ENCODE measurements at regions not wholly inside any gene's neighbourhood (a gene's known extent, or its start where the extent isn't known, plus 50 kb on each side); places are given as distances from the start of the nearest gene placed in this dataset.
A peak's percentile ranks its signal among the peaks of the same experiment; 100 is the strongest.

DNA sequence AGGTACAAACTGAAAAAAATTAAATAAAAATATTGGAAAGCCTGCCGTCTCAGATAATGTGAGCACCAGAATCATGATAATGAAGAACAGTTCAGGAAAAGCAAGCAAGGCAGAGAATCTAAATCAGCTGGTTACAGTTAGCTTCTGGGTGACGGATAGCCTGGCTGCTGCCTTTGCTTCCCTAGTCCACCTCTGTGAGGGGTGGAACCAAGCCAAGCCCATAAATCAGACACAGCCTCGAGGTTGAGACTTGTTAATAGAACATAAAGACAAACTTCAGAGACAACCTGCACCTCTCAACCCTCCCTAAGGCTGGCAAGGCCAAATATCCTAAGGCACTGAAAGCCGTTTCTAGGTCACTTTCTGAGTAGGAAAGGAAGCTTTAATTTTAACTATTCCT is 334.7 kb upstream of the SLC39A10 start:
- TF ChIP-seq, protein P1, sequence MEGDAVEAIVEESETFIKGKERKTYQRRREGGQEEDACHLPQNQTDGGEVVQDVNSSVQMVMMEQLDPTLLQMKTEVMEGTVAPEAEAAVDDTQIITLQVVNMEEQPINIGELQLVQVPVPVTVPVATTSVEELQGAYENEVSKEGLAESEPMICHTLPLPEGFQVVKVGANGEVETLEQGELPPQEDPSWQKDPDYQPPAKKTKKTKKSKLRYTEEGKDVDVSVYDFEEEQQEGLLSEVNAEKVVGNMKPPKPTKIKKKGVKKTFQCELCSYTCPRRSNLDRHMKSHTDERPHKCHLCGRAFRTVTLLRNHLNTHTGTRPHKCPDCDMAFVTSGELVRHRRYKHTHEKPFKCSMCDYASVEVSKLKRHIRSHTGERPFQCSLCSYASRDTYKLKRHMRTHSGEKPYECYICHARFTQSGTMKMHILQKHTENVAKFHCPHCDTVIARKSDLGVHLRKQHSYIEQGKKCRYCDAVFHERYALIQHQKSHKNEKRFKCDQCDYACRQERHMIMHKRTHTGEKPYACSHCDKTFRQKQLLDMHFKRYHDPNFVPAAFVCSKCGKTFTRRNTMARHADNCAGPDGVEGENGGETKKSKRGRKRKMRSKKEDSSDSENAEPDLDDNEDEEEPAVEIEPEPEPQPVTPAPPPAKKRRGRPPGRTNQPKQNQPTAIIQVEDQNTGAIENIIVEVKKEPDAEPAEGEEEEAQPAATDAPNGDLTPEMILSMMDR (IDR thresholded peaks at IDR 0.05; ENCODE audit: insufficient read depth, low read length, missing control alignments): no peak
- DNase-seq (ENCODE audit: low read depth, low spot score): no peak
- POLR2A ChIA-PET: no interaction called here
- CTCF ChIA-PET: interaction anchor here (1.0 to 3.1 kb wide), 3 partner anchors 338 to 745 kb away, joined by 3 to 15 read pairs (median 7); no protein-coding TSS in a partner anchor
- no peak overlapping the region for H3K4me3 ChIP-seq (ENCODE audit: low read depth, low read length)

DNA sequence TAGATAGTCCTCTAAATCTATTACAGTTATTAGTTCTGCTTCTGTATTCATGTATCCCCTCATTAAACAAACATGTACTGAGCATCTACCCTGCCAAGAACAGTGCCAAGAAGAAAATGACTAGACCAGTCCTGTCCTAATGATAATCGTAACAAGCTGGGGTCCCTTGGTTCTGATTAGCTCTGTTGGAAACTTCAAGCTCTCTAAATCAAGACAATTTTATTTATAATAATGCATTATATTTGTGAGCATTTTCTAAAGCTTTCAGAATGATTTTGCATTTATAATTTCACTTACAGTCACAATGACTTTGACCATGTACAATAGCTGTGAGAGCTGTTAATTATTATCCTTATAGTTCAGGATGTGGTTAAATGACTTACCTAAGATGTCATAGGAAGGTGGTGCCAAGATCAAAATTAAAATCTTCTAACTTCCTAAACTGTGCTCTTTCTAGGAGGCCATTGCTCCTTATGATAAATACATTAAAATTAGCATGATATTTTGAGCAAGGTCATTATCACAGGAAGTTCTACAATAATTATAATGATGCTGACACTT is 336.5 kb upstream of the SLC39A10 start:
- no peak for DNase-seq (ENCODE audit: low read depth, low spot score)
- POLR2A ChIA-PET: interaction anchor here (0.8 to 1.2 kb wide), 2 partner anchors 214 to 336 kb away, joined by 3 to 4 read pairs; partner anchors contain the start of gene SLC39A10
- CTCF ChIA-PET: interaction anchor here (0.6 to 2.7 kb wide), 4 partner anchors 20 to 1154 kb away, joined by 3 to 24 read pairs (median 4); no protein-coding TSS in a partner anchor
- no peak overlapping the region for H3K4me3 ChIP-seq (ENCODE audit: low read depth, low read length)
- TF ChIP-seq, protein P1 (IDR thresholded peaks at IDR 0.05; ENCODE audit: insufficient read depth, low read length, missing control alignments): no peak

DNA sequence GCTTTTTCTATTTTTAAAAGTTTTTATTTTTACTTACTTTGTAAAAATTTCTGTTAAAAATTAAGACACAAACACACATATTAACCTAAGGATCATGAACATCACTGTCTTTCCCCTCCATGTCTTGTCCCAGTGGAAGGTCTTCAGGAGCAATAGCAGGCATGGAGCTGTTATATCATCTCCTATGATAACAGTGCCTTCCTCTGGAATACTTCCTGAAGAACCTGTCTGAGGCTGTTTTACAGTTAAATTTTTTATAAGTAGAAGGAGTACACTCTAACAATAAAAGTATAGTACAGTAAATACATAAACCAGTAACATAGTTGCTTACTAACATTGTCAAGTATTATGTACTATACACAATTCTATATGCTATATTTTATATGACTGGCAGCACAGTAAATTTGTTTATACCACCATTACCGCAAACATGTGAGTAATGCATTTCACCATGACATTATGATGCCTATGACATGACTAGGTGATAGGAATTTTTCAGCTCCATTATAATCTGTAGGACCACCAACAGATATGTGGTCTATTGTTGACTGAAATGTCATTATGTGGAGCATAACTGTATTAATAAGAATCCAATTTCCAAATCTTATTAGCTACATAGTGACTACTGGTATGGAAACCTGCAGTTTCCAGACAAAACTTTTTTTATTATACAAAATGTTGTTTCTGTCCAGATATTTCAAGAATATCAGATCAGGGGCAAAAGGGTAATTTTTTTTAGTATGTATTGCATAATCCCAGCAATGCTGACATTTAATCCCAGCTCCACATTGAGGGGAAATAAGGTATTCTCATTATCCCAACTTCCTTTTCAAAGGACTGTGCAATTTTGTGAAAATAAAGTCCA is 337.2 kb upstream of the SLC39A10 start:
- CTCF ChIA-PET: interaction anchor here (1.0 to 4.2 kb wide), 9 partner anchors 13 to 1153 kb away, joined by 3 to 24 read pairs (median 4); no protein-coding TSS in a partner anchor
- POLR2A ChIA-PET: interaction anchor here (0.6 to 1.2 kb wide), 3 partner anchors 214 to 337 kb away, joined by 3 to 4 read pairs (median 3); partner anchors contain the start of gene SLC39A10

DNA sequence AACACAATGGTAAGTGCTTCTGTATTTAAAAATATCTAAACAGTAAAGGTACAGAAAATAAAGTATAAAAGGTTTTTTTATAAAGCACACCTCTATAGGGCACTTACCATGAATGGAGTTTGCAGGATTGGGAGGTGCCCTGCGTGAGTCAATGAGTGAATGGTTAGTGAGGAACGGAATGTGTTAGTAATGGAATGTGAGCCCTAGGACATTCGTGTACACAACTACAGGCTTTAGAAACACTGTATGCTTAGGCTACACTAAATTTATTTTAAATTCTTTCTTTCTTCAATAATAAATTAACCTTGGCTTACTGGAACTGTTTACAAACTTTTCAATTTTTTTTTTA is 337.9 kb upstream of the SLC39A10 start:
- ChIA-PET CTCF (interaction anchor here (1.0 to 4.2 kb wide), 8 partner anchors 12 to 620 kb away, joined by 3 to 24 read pairs (median 4); no protein-coding TSS in a partner anchor), POLR2A (no interaction called here)
- TF ChIP-seq, protein P1 (IDR thresholded peaks at IDR 0.05; ENCODE audit: insufficient read depth, low read length, missing control alignments): no peak
- peak; percentile 17 for DNase-seq (ENCODE audit: low read depth, low spot score)
- no peak overlapping the region for H3K4me3 ChIP-seq (ENCODE audit: low read depth, low read length)

More for the DNA sequence above, 337.2 kb upstream of the SLC39A10 start:
- TF ChIP-seq, protein P1 (IDR thresholded peaks at IDR 0.05; ENCODE audit: insufficient read depth, low read length, missing control alignments): no peak
- DNase-seq (ENCODE audit: low read depth, low spot score): no peak
- H3K4me3 ChIP-seq (ENCODE audit: low read depth, low read length): no peak overlapping the region

DNA sequence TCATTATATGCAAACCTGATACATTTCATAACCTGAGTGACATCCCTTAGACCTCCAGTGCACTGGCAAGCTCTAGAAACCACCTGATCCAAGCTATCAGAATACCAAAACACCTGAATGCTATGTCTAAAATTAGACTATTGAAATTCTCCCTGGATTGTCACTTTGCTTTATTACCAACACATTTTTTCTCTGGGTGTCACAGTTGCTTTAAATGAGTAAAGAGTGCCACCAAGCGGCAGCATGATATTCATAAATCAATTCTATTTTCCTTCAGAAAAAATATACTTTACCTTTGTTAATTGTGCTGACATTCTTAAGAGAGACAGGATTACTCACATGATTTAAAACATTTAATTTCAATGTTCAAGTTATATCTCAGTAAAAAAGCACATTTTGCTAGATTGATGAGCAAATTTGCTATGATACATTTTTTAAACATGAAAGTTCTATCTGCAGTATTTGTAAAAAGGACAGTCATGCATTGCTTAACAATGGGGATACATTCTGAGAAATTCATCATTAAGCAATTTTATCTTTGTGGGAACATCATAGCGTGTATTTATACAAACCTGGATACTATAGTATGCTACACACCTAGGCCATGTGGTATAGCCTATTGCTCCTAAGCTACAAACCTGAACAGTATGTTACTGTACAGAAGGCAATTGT is 338.4 kb upstream of the SLC39A10 start:
- CTCF ChIA-PET: interaction anchor here (1.1 to 4.2 kb wide), 5 partner anchors 12 to 619 kb away, joined by 3 to 24 read pairs (median 4); no protein-coding TSS in a partner anchor

More for the DNA sequence above, 338.4 kb upstream of the SLC39A10 start:
- TF ChIP-seq, protein P1 (IDR thresholded peaks at IDR 0.05; ENCODE audit: insufficient read depth, low read length, missing control alignments): peak; percentile 9
- POLR2A ChIA-PET: no interaction called here
- no peak for DNase-seq (ENCODE audit: low read depth, low spot score)
- no peak overlapping the region for H3K4me3 ChIP-seq (ENCODE audit: low read depth, low read length)

Data from AG04449 (cell line).